Cardiac muscle cell (in vitro differentiated cells and primary cell): ENCODE measurements at regions not wholly inside any gene's neighbourhood (a gene's known extent, or its start where the extent isn't known, plus 50 kb on each side); places are given as distances from the start of the nearest gene placed in this dataset.

Source experiments
- DNase-seq, 2 donors: peaks; one replicate each; pipeline versions ENCODE4 v3.0.0 to v3.0.0-alpha.2; 2010 to 2017; ENCODE audit warnings: low read depth in 1 of 2, low spot score in 1 of 2
- H3K27ac ChIP-seq: fragments of 200-600 bp; sonication (generic); 2 replicates; pipeline ENCODE4 v1.5.1; 2016
- H3K27me3 ChIP-seq: fragments of 200-600 bp; sonication (generic); 2 replicates; pipeline ENCODE4 v1.6.0; 2016; ENCODE audit warnings: control low read depth
- H3K36me3 ChIP-seq: fragments of 200-600 bp; sonication (generic); 2 replicates; pipeline ENCODE4 v1.5.1; 2016; ENCODE audit warnings: control low read depth
- H3K4me1 ChIP-seq: fragments of 200-600 bp; sonication (generic); 2 replicates; pipeline ENCODE4 v1.8.1; 2017; ENCODE audit warnings: low read depth, mild to moderate bottlenecking, mixed run types
- H3K4me3 ChIP-seq: fragments of 200-600 bp; sonication (generic); 2 replicates; pipeline ENCODE4 v1.5.1; 2016; ENCODE audit warnings: mild to moderate bottlenecking
- H3K9me3 ChIP-seq: fragments of 200-600 bp; sonication (generic); 2 replicates; pipeline ENCODE4 v1.5.1; 2017; ENCODE audit warnings: low read depth, mild to moderate bottlenecking, control low read depth
- CTCF ChIP-seq: IDR thresholded peaks from 2 replicates; pipeline ENCODE4 v1.5.1; 2012; ENCODE audit warnings: low read depth, mild to moderate bottlenecking, low read length

GRCh38 chr4:147136751-147137150 is 191.1 kb upstream of the TTC29 start:
- Histone ChIP-seq H3K27ac (no peak overlapping the region), H3K4me3 (no peak overlapping the region), H3K9me3 (no peaks in the 10 kb centered on the region), H3K27me3 (no peaks in the 10 kb centered on the region), H3K36me3 (no peaks in the 10 kb centered on the region), H3K4me1 (no peaks in the 10 kb centered on the region)
- peak in 1 of 2 donors; percentile 38 for DNase-seq
- no peak for TF ChIP-seq CTCF

- DNase-seq: no peak
- Histone ChIP-seq H3K4me3 (no peak overlapping the region), H3K27ac (no peak overlapping the region), H3K4me1 (no peaks in the 10 kb centered on the region), H3K27me3 (no peaks in the 10 kb centered on the region), H3K36me3 (no peaks in the 10 kb centered on the region), H3K9me3 (no peaks in the 10 kb centered on the region)
- no peak for TF ChIP-seq CTCF
Measured at GRCh38 chr4:147137280-147137679, 191.6 kb upstream of the TTC29 start.

GRCh38 chr4:147138171-147138570 is 192.5 kb upstream of the TTC29 start:
- DNase-seq: no peak
- no peak overlapping the region for H3K4me3 ChIP-seq
- no peak for TF ChIP-seq CTCF
- no peaks in the 10 kb centered on the region for H3K9me3 ChIP-seq
- H3K4me1 ChIP-seq: no peaks in the 10 kb centered on the region
- no peak overlapping the region for H3K27ac ChIP-seq
- H3K27me3 ChIP-seq: no peaks in the 10 kb centered on the region
- H3K36me3 ChIP-seq: no peaks in the 10 kb centered on the region

GRCh38 chr4:147139455-147140198 is 194.0 kb upstream of the TTC29 start:
- Histone ChIP-seq H3K36me3 (no peaks in the 10 kb centered on the region), H3K9me3 (no peaks in the 10 kb centered on the region), H3K27me3 (no peaks in the 10 kb centered on the region), H3K4me1 (no peaks in the 10 kb centered on the region), H3K4me3 (no peak overlapping the region), H3K27ac (no peak overlapping the region)
- no peak for DNase-seq
- no peak for TF ChIP-seq CTCF

- no peak for DNase-seq
- Histone ChIP-seq H3K4me3 (no peak overlapping the region), H3K4me1 (no peaks in the 10 kb centered on the region), H3K27ac (no peak overlapping the region), H3K9me3 (no peaks in the 10 kb centered on the region), H3K36me3 (no peaks in the 10 kb centered on the region), H3K27me3 (no peaks in the 10 kb centered on the region)
- no peak for TF ChIP-seq CTCF
Measured at GRCh38 chr4:147151763-147152162, 206.1 kb upstream of the TTC29 start.
